Testis (tissue), 2 donors: ENCODE measurements at regions not wholly inside any gene's neighbourhood (a gene's known extent, or its start where the extent isn't known, plus 50 kb on each side); places are given as distances from the start of the nearest gene placed in this dataset.

Experiments
- POLR2A ChIP-seq: fragments of 450-650 bp; IDR thresholded peaks from one replicate; pipeline ENCODE4 v1.6.1; 2017; ENCODE audit warnings: antibody characterized with exemption, mild to moderate bottlenecking, moderate library complexity
- TF ChIP-seq, protein P1 (sequence below), 3 experiments: fragments of 450-650 bp in 2 of 3; fragments of 200-600 bp in 1 of 3; sonication (generic) in 1 of 3; IDR thresholded peaks; one replicate each; pipeline ENCODE4 v1.5.1; 2016 to 2019; ENCODE audit warnings: antibody characterized with exemption in 3 of 3, mild to moderate bottlenecking in 2 of 3, moderate library complexity in 1 of 3

GRCh38 chr7:69360913-69361312, 237.4 kb upstream of the AUTS2 start:
- TF ChIP-seq, protein P1, sequence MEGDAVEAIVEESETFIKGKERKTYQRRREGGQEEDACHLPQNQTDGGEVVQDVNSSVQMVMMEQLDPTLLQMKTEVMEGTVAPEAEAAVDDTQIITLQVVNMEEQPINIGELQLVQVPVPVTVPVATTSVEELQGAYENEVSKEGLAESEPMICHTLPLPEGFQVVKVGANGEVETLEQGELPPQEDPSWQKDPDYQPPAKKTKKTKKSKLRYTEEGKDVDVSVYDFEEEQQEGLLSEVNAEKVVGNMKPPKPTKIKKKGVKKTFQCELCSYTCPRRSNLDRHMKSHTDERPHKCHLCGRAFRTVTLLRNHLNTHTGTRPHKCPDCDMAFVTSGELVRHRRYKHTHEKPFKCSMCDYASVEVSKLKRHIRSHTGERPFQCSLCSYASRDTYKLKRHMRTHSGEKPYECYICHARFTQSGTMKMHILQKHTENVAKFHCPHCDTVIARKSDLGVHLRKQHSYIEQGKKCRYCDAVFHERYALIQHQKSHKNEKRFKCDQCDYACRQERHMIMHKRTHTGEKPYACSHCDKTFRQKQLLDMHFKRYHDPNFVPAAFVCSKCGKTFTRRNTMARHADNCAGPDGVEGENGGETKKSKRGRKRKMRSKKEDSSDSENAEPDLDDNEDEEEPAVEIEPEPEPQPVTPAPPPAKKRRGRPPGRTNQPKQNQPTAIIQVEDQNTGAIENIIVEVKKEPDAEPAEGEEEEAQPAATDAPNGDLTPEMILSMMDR (IDR thresholded peaks at IDR 0.05) = no peak
- TF ChIP-seq POLR2A = no peak
